Superior temporal gyrus (tissue), 1 donor: ENCODE measurements at regions not wholly inside any gene's neighbourhood (a gene's known extent, or its start where the extent isn't known, plus 50 kb on each side); places are given as distances from the start of the nearest gene placed in this dataset.

Experiments
- DNase-seq: peaks from one replicate; pipeline ENCODE4 v3.0.0-alpha.2; 2016; ENCODE audit errors: extremely low spot score

GRCh38 chr14:62141139-62141538 lies 378.9 kb downstream of the SNAPC1 start:
- no peak for DNase-seq

GRCh38 chr14:62143245-62143644 lies 381.0 kb downstream of the SNAPC1 start:
- no peak for DNase-seq

- DNase-seq, result no peak
These were observed 382.6 kb downstream of the SNAPC1 start for GRCh38 chr14:62144863-62145262.

- DNase-seq, result no peak
These were observed 383.8 kb downstream of the SNAPC1 start for GRCh38 chr14:62146030-62146429.

- DNase-seq, result no peak
These were observed 393.8 kb downstream of the SNAPC1 start for GRCh38 chr14:62156052-62156451.

GRCh38 chr14:62158779-62159178 lies 396.6 kb downstream of the SNAPC1 start:
- no peak for DNase-seq

- no peak for DNase-seq
These were observed 397.1 kb downstream of the SNAPC1 start for GRCh38 chr14:62159314-62159713.

GRCh38 chr14:62162998-62163589 lies 400.9 kb downstream of the SNAPC1 start:
- peak; percentile 84 for DNase-seq

GRCh38 chr14:62168564-62169155 lies 406.4 kb downstream of the SNAPC1 start:
- DNase-seq, result no peak

- peak; percentile 84 for DNase-seq
These were observed 417.3 kb downstream of the SNAPC1 start for GRCh38 chr14:62179367-62180018.

GRCh38 chr14:62181591-62181990 lies 419.4 kb downstream of the SNAPC1 start:
- DNase-seq, result no peak

GRCh38 chr14:62185078-62185477 lies 422.9 kb downstream of the SNAPC1 start:
- DNase-seq, result no peak

GRCh38 chr14:62187265-62187664 lies 425.0 kb downstream of the SNAPC1 start:
- no peak for DNase-seq

GRCh38 chr14:62189698-62190097 lies 427.5 kb downstream of the SNAPC1 start:
- no peak for DNase-seq

GRCh38 chr14:62206456-62206855 lies 444.2 kb downstream of the SNAPC1 start:
- no peak for DNase-seq

- DNase-seq, result no peak
These were observed 447.2 kb downstream of the SNAPC1 start for GRCh38 chr14:62209287-62209899.

GRCh38 chr14:62213516-62213915 lies 451.3 kb downstream of the SNAPC1 start:
- no peak for DNase-seq

- no peak for DNase-seq
These were observed 453.9 kb downstream of the SNAPC1 start for GRCh38 chr14:62216121-62216520.

- no peak for DNase-seq
These were observed 472.6 kb downstream of the SNAPC1 start for GRCh38 chr14:62234849-62235248.

GRCh38 chr14:62244221-62244620 lies 482.0 kb downstream of the SNAPC1 start:
- DNase-seq, result no peak

GRCh38 chr14:62247266-62247665 lies 485.0 kb downstream of the SNAPC1 start:
- no peak for DNase-seq

GRCh38 chr14:62251237-62251636 lies 489.0 kb downstream of the SNAPC1 start:
- DNase-seq, result no peak

GRCh38 chr14:62253171-62253570 lies 491.0 kb downstream of the SNAPC1 start:
- no peak for DNase-seq
